DOHH2 (cell line): ENCODE measurements at regions not wholly inside any gene's neighbourhood (a gene's known extent, or its start where the extent isn't known, plus 50 kb on each side); places are given as distances from the start of the nearest gene placed in this dataset.

Experiments
- H3F3A ChIP-seq: fragments of 200-600 bp; sonication (generic), shearing (Covaris generic); 2 replicates; pipeline ENCODE4 v1.6.0; 2016; ENCODE audit warnings: antibody characterized with exemption, mild to moderate bottlenecking; ENCODE audit not compliant: control insufficient read depth, insufficient read depth
- H3K27ac ChIP-seq: fragments of 200-600 bp; sonication (generic); 2 replicates; pipeline ENCODE4 v1.5.1; 2014; ENCODE audit warnings: low read depth, mild to moderate bottlenecking, low read length, moderate library complexity
- H3K27me3 ChIP-seq: fragments of 200-600 bp; sonication (generic); 2 replicates; pipeline ENCODE4 v1.6.1; 2014; ENCODE audit warnings: mild to moderate bottlenecking, low read length, mixed read lengths; ENCODE audit not compliant: control insufficient read depth
- H3K36me3 ChIP-seq: fragments of 200-600 bp; sonication (generic); 2 replicates; pipeline ENCODE4 v1.6.1; 2014; ENCODE audit warnings: mild to moderate bottlenecking, low read length, moderate library complexity, mixed read lengths; ENCODE audit not compliant: control insufficient read depth
- H3K4me1 ChIP-seq: fragments of 200-600 bp; sonication (generic); 2 replicates; pipeline ENCODE4 v1.6.1; 2014; ENCODE audit warnings: mild to moderate bottlenecking, low read length, mixed read lengths; ENCODE audit not compliant: control insufficient read depth
- H3K4me2 ChIP-seq: fragments of 200-600 bp; sonication (generic); 2 replicates; pipeline ENCODE4 v1.6.0; 2014; ENCODE audit warnings: mild to moderate bottlenecking, low read length, moderate library complexity
- H3K4me3 ChIP-seq: fragments of 200-600 bp; sonication (generic); 2 replicates; pipeline ENCODE4 v1.5.1; 2014; ENCODE audit warnings: mild to moderate bottlenecking, low read length, mixed read lengths
- H3K79me2 ChIP-seq: fragments of 200-600 bp; sonication (generic); 2 replicates; pipeline ENCODE4 v1.6.1; 2014; ENCODE audit warnings: mild to moderate bottlenecking, low read length, mixed read lengths; ENCODE audit not compliant: control insufficient read depth
- H3K9me2 ChIP-seq: fragments of 200-600 bp; sonication (generic); replicated peaks from 2 replicates; pipeline ENCODE4 v1.6.1; 2014; ENCODE audit warnings: mild to moderate bottlenecking, low read length, mixed read lengths; ENCODE audit not compliant: control insufficient read depth
- H3K9me3 ChIP-seq: fragments of 200-600 bp; sonication (generic); 2 replicates; pipeline ENCODE4 v1.6.1; 2014; ENCODE audit warnings: antibody characterized with exemption, low read length, mixed read lengths; ENCODE audit not compliant: control insufficient read depth, insufficient read depth
- H4K20me1 ChIP-seq: fragments of 200-600 bp; sonication (generic); 2 replicates; pipeline ENCODE4 v1.6.0; 2014; ENCODE audit warnings: low read depth, mild to moderate bottlenecking, antibody characterized with exemption, low read length, moderate library complexity; ENCODE audit not compliant: control insufficient read depth, insufficient read depth
- EZH2phosphoT487 ChIP-seq: fragments of 200-600 bp; sonication (generic); IDR thresholded peaks from 2 replicates; pipeline ENCODE4 v1.6.1; 2017; ENCODE audit warnings: borderline replicate concordance, mild to moderate bottlenecking, antibody characterized with exemption, low read length, moderate library complexity, mixed read lengths
- TF ChIP-seq, protein P1 (sequence below): fragments of 200-600 bp; sonication (generic); IDR thresholded peaks from one replicate; pipeline ENCODE4 v1.5.1; 2014; ENCODE audit warnings: antibody characterized with exemption, mild to moderate bottlenecking, low read depth, low read length; ENCODE audit not compliant: poor library complexity, severe bottlenecking

DNA sequence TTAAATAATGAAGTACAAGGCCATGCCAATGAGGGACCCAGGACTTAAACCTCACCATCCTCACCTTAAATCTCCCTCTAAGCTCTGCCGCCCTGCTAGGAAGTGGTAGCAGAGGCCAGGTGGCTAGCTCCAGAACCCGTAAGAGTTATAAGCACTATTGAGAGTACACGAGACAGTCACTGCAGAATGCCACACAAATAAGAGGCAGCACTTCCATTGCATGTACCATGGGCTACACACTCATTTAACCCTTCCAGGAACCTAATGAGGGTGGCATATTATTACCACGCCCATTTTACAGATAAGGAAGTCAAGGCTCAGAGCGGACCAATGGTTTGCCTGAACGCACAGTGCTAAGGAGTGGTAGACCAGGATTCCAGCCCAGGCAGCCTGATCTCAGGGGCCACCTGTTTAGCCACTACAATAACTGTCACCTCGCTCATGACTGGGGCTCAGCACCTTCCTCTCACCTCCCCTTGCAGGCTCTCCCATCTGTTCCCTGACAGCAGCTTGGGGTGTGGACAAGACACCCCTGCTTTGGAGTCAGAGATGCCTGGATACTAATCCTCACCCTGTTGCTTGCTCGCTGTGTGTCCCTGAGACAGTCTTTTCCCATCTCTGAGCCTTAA is 54.8 kb upstream of the ID3 start:
- peak overlapping the region; percentile 62 for H3K4me3 ChIP-seq
- no peaks in the 10 kb centered on the region for H3K9me2 ChIP-seq
- peak overlapping the region; percentile 93 for H3K27ac ChIP-seq
- H3K79me2 ChIP-seq, result no peaks in the 10 kb centered on the region
- H4K20me1 ChIP-seq, result no peaks in the 10 kb centered on the region
- H3F3A ChIP-seq, result peaks cover 54% of the 10 kb centered on the region
- no peaks in the 10 kb centered on the region for H3K27me3 ChIP-seq
- H3K4me2 ChIP-seq, result peak overlapping the region; percentile 75
- H3K36me3 ChIP-seq, result peaks cover 9% of the 10 kb centered on the region
- TF ChIP-seq, protein P1, sequence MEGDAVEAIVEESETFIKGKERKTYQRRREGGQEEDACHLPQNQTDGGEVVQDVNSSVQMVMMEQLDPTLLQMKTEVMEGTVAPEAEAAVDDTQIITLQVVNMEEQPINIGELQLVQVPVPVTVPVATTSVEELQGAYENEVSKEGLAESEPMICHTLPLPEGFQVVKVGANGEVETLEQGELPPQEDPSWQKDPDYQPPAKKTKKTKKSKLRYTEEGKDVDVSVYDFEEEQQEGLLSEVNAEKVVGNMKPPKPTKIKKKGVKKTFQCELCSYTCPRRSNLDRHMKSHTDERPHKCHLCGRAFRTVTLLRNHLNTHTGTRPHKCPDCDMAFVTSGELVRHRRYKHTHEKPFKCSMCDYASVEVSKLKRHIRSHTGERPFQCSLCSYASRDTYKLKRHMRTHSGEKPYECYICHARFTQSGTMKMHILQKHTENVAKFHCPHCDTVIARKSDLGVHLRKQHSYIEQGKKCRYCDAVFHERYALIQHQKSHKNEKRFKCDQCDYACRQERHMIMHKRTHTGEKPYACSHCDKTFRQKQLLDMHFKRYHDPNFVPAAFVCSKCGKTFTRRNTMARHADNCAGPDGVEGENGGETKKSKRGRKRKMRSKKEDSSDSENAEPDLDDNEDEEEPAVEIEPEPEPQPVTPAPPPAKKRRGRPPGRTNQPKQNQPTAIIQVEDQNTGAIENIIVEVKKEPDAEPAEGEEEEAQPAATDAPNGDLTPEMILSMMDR, result no peak
- TF ChIP-seq EZH2phosphoT487, result no peak
- no peaks in the 10 kb centered on the region for H3K9me3 ChIP-seq
- H3K4me1 ChIP-seq, result peaks cover 96% of the 10 kb centered on the region

DNA sequence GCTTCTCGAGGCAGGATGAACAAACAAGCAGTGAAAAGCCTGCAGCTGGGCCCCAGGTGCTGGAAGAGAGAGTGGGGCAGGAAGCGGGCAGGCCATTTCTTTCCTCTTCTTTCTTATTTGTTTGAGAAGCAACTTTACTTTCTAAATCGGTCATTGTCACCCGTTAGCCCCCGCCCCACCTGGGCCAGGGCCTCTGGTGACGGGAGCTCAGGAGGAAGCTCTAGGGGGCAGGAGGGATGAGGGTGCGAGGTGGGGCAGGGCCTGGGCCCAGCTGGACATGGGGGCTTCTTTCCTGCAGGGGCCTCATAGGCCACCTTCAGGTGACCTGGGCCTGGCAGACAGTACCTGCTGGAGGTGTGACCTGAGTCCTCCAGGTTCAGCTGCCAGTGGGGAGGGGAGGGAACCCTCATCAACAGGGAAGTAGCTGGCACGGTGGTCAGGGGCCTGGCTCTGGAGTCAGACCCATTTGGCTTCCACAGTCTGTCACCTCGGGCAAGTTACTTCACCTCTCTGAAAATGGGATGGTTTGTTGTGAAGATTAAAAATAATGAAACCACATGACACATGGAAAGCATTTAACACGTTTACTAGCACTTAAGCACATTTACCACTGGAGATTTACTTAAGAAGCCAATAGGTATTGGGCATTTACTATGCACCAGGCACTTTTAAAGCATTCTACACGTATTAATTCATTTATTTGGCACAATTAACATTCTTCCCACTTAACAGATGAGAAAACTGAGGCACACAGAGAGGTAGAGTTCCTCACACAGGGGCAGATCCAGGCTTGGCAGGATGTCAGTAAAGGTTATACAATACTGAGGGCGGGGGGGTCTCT is 54.1 kb upstream of the ID3 start:
- Histone ChIP-seq H3K4me2 (peak overlapping the region; percentile 75), H3K9me3 (no peaks in the 10 kb centered on the region), H3K36me3 (peaks cover 6% of the 10 kb centered on the region), H3K27ac (peak overlapping the region; percentile 93), H3K9me2 (no peaks in the 10 kb centered on the region), H3K27me3 (no peaks in the 10 kb centered on the region), H3F3A (peaks cover 47% of the 10 kb centered on the region), H3K79me2 (no peaks in the 10 kb centered on the region), H3K4me1 (peaks cover 95% of the 10 kb centered on the region), H3K4me3 (peak overlapping the region; percentile 62), H4K20me1 (no peaks in the 10 kb centered on the region)
- TF ChIP-seq, protein P1, result no peak
- no peak for TF ChIP-seq EZH2phosphoT487

DNA sequence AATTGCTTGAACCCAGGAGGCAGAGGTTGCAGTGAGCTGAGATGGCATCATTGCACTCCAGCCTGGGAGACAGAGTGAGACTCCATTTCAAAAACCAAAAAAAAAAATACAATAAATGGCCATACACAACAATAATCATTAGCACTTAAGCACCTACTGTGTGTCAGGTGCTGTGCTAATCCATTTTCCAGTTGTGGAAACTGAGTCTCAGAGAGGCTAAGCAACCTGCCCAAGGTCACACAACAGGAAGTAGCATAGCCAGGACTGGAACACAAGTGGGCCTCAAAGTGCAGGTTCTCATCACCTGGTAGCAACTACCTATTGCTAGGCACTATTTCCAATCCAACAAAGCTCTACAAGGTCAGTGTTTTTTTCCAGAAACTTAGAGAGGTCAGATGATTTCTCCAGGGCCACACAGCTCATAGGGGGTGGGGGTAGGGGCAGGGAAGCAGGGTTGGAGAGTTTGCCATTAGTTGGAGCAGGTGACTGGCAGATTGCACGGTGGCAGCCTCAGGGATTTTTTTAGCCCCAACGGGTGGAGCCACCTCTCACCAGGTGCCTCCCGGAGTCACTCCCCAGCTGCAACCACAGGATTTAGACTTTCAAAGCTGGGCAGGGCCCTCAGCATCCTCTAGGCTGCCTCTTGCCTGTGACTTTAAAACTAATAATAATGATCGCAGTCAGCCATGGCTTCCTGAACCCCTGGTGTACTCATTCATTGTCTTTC is 52.5 kb upstream of the ID3 start:
- no peaks in the 10 kb centered on the region for H3K27me3 ChIP-seq
- TF ChIP-seq, protein P1, result no peak
- peaks cover 96% of the 10 kb centered on the region for H3K4me1 ChIP-seq
- peaks cover 6% of the 10 kb centered on the region for H3K36me3 ChIP-seq
- H3K79me2 ChIP-seq, result no peaks in the 10 kb centered on the region
- no peaks in the 10 kb centered on the region for H4K20me1 ChIP-seq
- H3F3A ChIP-seq, result peaks cover 41% of the 10 kb centered on the region
- peak overlapping the region; percentile 93 for H3K27ac ChIP-seq
- H3K9me2 ChIP-seq, result no peaks in the 10 kb centered on the region
- peak overlapping the region; percentile 62 for H3K4me3 ChIP-seq
- H3K9me3 ChIP-seq, result no peaks in the 10 kb centered on the region
- H3K4me2 ChIP-seq, result peak overlapping the region; percentile 75
